H1 (cell line): ENCODE measurements at regions not wholly inside any gene's neighbourhood (a gene's known extent, or its start where the extent isn't known, plus 50 kb on each side); places are given as distances from the start of the nearest gene placed in this dataset.

Experiments
- CTCF ChIA-PET: fragments of 300-600 bp; sonication (Branson Sonifier 250); formaldehyde crosslinking; loops from one replicate; lab custom pipeline; 2021; ENCODE audit not compliant: partially characterized antibody; lab: Charles Lee
- POLR2A ChIA-PET: fragments of 300-600 bp; sonication (Branson Sonifier 250); formaldehyde crosslinking; loops from one replicate; lab custom pipeline; 2021; ENCODE audit warnings: inconsistent platforms; ENCODE audit not compliant: partially characterized antibody; lab: Charles Lee
- DNase-seq, 2 experiments: peaks; one replicate each; pipeline versions ENCODE4 v3.0.0 to v3.0.0-alpha.2; 2010 to 2022; ENCODE audit warnings: low spot score in 2 of 2, low read depth in 1 of 2, mixed read lengths in 1 of 2
- FAIRE-seq: peaks from 2 replicates; lab custom pipeline; 2011; peaks lifted over from hg19 to GRCh38; lab: Jason Lieb, UNC
- H2AFZ ChIP-seq: 2 replicates; pipeline ENCODE4 v1.8.1; 2012; ENCODE audit warnings: low read length, inconsistent platforms
- H2AK5ac ChIP-seq: 2 replicates; pipeline ENCODE4 v1.6.1; 2013; ENCODE audit warnings: low read depth, low read length
- H2BK120ac ChIP-seq: replicated peaks from 2 replicates; pipeline ENCODE3; 2013; ENCODE audit warnings: low read depth, low read length, inconsistent platforms
- H2BK12ac ChIP-seq: 2 replicates; pipeline ENCODE4 v1.6.1; 2013; ENCODE audit warnings: low read depth, low read length
- H2BK15ac ChIP-seq: 2 replicates; pipeline ENCODE4 v1.6.1; 2013; ENCODE audit warnings: low read length
- H2BK20ac ChIP-seq: 2 replicates; pipeline ENCODE4 v1.6.1; 2013; ENCODE audit warnings: low read length
- H2BK5ac ChIP-seq: 2 replicates; pipeline ENCODE4 v1.6.1; 2013; ENCODE audit warnings: low read depth, low read length
- H3K14ac ChIP-seq: 2 replicates; pipeline ENCODE4 v1.6.1; 2013; ENCODE audit warnings: inconsistent platforms; ENCODE audit not compliant: insufficient read length
- H3K18ac ChIP-seq: 2 replicates; pipeline ENCODE4 v1.6.1; 2013; ENCODE audit warnings: low read length; ENCODE audit errors: extremely low read depth
- H3K23ac ChIP-seq: 2 replicates; pipeline ENCODE4 v1.6.1; 2013; ENCODE audit warnings: inconsistent platforms; ENCODE audit not compliant: insufficient read length
- H3K23me2 ChIP-seq: 2 replicates; pipeline ENCODE4 v1.6.1; 2013; ENCODE audit warnings: low read depth, low read length
- H3K27ac ChIP-seq: 2 replicates; pipeline ENCODE4 v1.6.1; 2011; ENCODE audit warnings: low read depth, low read length, inconsistent platforms
- H3K27me3 ChIP-seq, 4 experiments: replicated peaks in 1 of 4; 1 replicate in 1 of 4; 2 replicates in 3 of 4; pipeline versions ENCODE4 v1.6.1 to v1.8.1; 2011 to 2013; ENCODE audit warnings: low read length in 3 of 4, mild to moderate bottlenecking in 3 of 4, inconsistent platforms in 2 of 4, mixed read lengths in 2 of 4, moderate library complexity in 1 of 4; ENCODE audit not compliant: control insufficient read depth in 3 of 4, insufficient read depth in 3 of 4; ENCODE audit errors: extremely low read depth in 1 of 4
- H3K36me3 ChIP-seq, 4 experiments: 2 replicates each; pipeline versions ENCODE4 v1.6.1 to v1.8.1; 2011 to 2013; ENCODE audit warnings: mild to moderate bottlenecking in 4 of 4, low read length in 3 of 4, moderate library complexity in 2 of 4, control low read depth in 1 of 4, inconsistent platforms in 1 of 4; ENCODE audit not compliant: insufficient read depth in 4 of 4, control insufficient read depth in 2 of 4
- H3K4ac ChIP-seq: replicated peaks from 2 replicates; pipeline ENCODE3; 2013; ENCODE audit warnings: low read length, low read depth, mixed read lengths, inconsistent platforms; ENCODE audit not compliant: insufficient read length
- H3K4me1 ChIP-seq, 4 experiments: replicated peaks in 1 of 4; 1 replicate in 1 of 4; 2 replicates in 3 of 4; pipeline versions ENCODE4 v1.6.1 to v1.8.1; 2011 to 2013; ENCODE audit warnings: low read length in 3 of 4, inconsistent platforms in 2 of 4, mixed read lengths in 1 of 4; ENCODE audit not compliant: insufficient read depth in 4 of 4, control insufficient read depth in 3 of 4
- H3K4me2 ChIP-seq, 2 experiments: 2 replicates each; pipeline versions ENCODE4 v1.6.1 to v1.8.1; 2011 to 2013; ENCODE audit warnings: low read depth in 2 of 2, low read length in 2 of 2, control low read depth in 1 of 2, inconsistent platforms in 1 of 2, mild to moderate bottlenecking in 1 of 2; ENCODE audit not compliant: insufficient read depth in 1 of 2
- H3K4me3 ChIP-seq, 4 experiments: fragments of 200-600, 300-600 bp in 1 of 4; sonication (generic), shearing (Covaris generic), sonication (Bioruptor Twin) in 1 of 4; 2 replicates each; pipeline versions ENCODE4 v1.5.1 to v1.8.1; 2011 to 2016; ENCODE audit warnings: low read length in 4 of 4, low read depth in 3 of 4, control low read depth in 2 of 4, inconsistent platforms in 2 of 4, mild to moderate bottlenecking in 2 of 4, mixed read lengths in 1 of 4, moderate library complexity in 1 of 4; ENCODE audit not compliant: insufficient read depth in 2 of 4; ENCODE audit errors: extremely low read depth in 1 of 4
- H3K56ac ChIP-seq: replicated peaks from 2 replicates; pipeline ENCODE3; 2013; ENCODE audit warnings: low read depth, mild to moderate bottlenecking, mixed read lengths, low read length, inconsistent platforms; ENCODE audit not compliant: insufficient read length
- H3K79me1 ChIP-seq: 2 replicates; pipeline ENCODE4 v1.6.1; 2013; ENCODE audit warnings: low read depth, low read length, control low read depth
- H3K79me2 ChIP-seq, 2 experiments: 2 replicates each; pipeline versions ENCODE4 v1.6.1 to v1.8.1; 2012 to 2013; ENCODE audit warnings: low read length in 2 of 2, mild to moderate bottlenecking in 2 of 2, inconsistent platforms in 1 of 2; ENCODE audit not compliant: insufficient read depth in 2 of 2, control insufficient read depth in 1 of 2
- H3K9ac ChIP-seq, 4 experiments: replicated peaks in 1 of 4; 1 replicate in 1 of 4; 2 replicates in 3 of 4; pipeline versions ENCODE4 v1.6.1 to v1.8.1; 2011 to 2013; ENCODE audit warnings: low read depth in 3 of 4, low read length in 3 of 4, control low read depth in 2 of 4, mild to moderate bottlenecking in 2 of 4, moderate library complexity in 2 of 4, inconsistent platforms in 1 of 4; ENCODE audit errors: extremely low read depth in 1 of 4
- H3K9me3 ChIP-seq, 2 experiments: 2 replicates each; pipeline versions ENCODE4 v1.6.1 to v1.8.1; 2012 to 2013; ENCODE audit warnings: mild to moderate bottlenecking in 2 of 2, moderate library complexity in 2 of 2, control low read depth in 1 of 2, inconsistent platforms in 1 of 2, low read depth in 1 of 2, low read length in 1 of 2, mixed read lengths in 1 of 2; ENCODE audit not compliant: insufficient read depth in 2 of 2
- H4K20me1 ChIP-seq, 2 experiments: replicated peaks in 1 of 2; 2 replicates each; pipeline versions ENCODE3 to v1.8.1; 2011 to 2013; ENCODE audit warnings: inconsistent platforms in 2 of 2, low read length in 2 of 2, mild to moderate bottlenecking in 1 of 2; ENCODE audit not compliant: insufficient read depth in 2 of 2, control insufficient read depth in 1 of 2
- H4K5ac ChIP-seq: 2 replicates; pipeline ENCODE4 v1.6.1; 2013; ENCODE audit warnings: low read length, low read depth, mixed read lengths, inconsistent platforms; ENCODE audit not compliant: insufficient read length
- H4K8ac ChIP-seq: 2 replicates; pipeline ENCODE4 v1.8.0; 2013; ENCODE audit warnings: mild to moderate bottlenecking, moderate library complexity, low read length, inconsistent platforms; ENCODE audit not compliant: insufficient read depth; ENCODE audit errors: extremely low read depth
- H4K91ac ChIP-seq: replicated peaks from 2 replicates; pipeline ENCODE3; 2013; ENCODE audit warnings: low read length, mixed read lengths, inconsistent platforms; ENCODE audit not compliant: insufficient read length
- BACH1 ChIP-seq: IDR thresholded peaks from 2 replicates; pipeline ENCODE4 v1.6.1; 2012; ENCODE audit warnings: low read length, improper control_type of control experiment
- POLR2A ChIP-seq, 2 experiments: IDR thresholded peaks; 1 replicate in 1 of 2; 2 replicates in 1 of 2; pipeline ENCODE4 v1.6.1; 2011; ENCODE audit warnings: low read depth in 2 of 2, low read length in 2 of 2, mild to moderate bottlenecking in 2 of 2; ENCODE audit errors: control extremely low read depth in 1 of 2
- SIN3A ChIP-seq, 2 experiments: IDR thresholded peaks in 1 of 2; conservative IDR thresholded peaks in 1 of 2; 2 replicates each; pipeline ENCODE4 v1.6.1; 2011 to 2012; ENCODE audit warnings: low read length in 2 of 2, improper control_type of control experiment in 1 of 2, low read depth in 1 of 2, mild to moderate bottlenecking in 1 of 2
- YY1 ChIP-seq: IDR thresholded peaks from 2 replicates; pipeline ENCODE4 v1.6.1; 2011; ENCODE audit warnings: low read depth, mild to moderate bottlenecking, low read length
- WGBS, 2 experiments: shearing (Covaris generic) in 1 of 2; methylation state at CpG; one replicate each; pipeline versions ENCODE4 v1.1.6 to v1.1.7; 2013 to 2015; ENCODE audit warnings: low lambda C conversion rate in 2 of 2, mixed read lengths in 2 of 2, inconsistent platforms in 1 of 2, low coverage in 1 of 2, missing lambda C conversion rate in 1 of 2; ENCODE audit not compliant: insufficient replicate concordance in 2 of 2, insufficient coverage in 1 of 2, insufficient read length in 1 of 2; ENCODE audit errors: extremely low coverage in 1 of 2, missing lambda C conversion rate in 1 of 2; 5-methylcytosine and 5-hydroxymethylcytosine counted together

- Histone ChIP-seq H2BK5ac (no peak overlapping the region), H3K4ac (no peak overlapping the region), H4K5ac (no peak overlapping the region), H2AFZ (no peak overlapping the region), H3K23me2 (no peaks in the 10 kb centered on the region), H3K18ac (no peak overlapping the region), H3K14ac (no peak overlapping the region), H3K79me2 (no peaks in the 10 kb centered on the region), H3K79me1 (no peaks in the 10 kb centered on the region), H2BK15ac (no peak overlapping the region; the same call in 1 of the 2 replicates), H3K4me3 (no peak overlapping the region), H4K8ac (no peak overlapping the region), H2BK12ac (no peak overlapping the region), H3K9ac (no peak overlapping the region), H3K36me3 (no peaks in the 10 kb centered on the region), H2BK20ac (no peak overlapping the region), H3K23ac (no peak overlapping the region), H3K27me3 (no peaks in the 10 kb centered on the region), H3K9me3 (no peaks in the 10 kb centered on the region), H3K4me1 (no peaks in the 10 kb centered on the region; a peak in 3 of 7 replicates), H2AK5ac (no peak overlapping the region), H4K20me1 (no peaks in the 10 kb centered on the region), H3K56ac (no peak overlapping the region), H3K4me2 (no peak overlapping the region), H2BK120ac (no peak overlapping the region), H3K27ac (no peak overlapping the region), H4K91ac (no peak overlapping the region)
- ChIA-PET POLR2A (no interaction called here), CTCF (interaction anchor here (0.8 to 2.1 kb wide), 3 partner anchors 8 to 29 kb away, joined by 3 to 4 read pairs (median 4); no protein-coding TSS in a partner anchor)
- DNase-seq (no peak), FAIRE-seq (no peak)
- 94% methylated on average over 9 of the region's 17 CpGs; no CpG with 5 or more reads in 1 of the 2 experiments for WGBS, 2 experiments
- no peak for TF ChIP-seq BACH1
- no peak for TF ChIP-seq SIN3A (conservative IDR thresholded peaks at IDR 0.05 in 1 of 2, IDR thresholded peaks at IDR 0.05 in 1 of 2; ENCODE audit: low read depth in 1 of 2, low read length in 2 of 2)
- no peak for TF ChIP-seq YY1
- no peak for TF ChIP-seq POLR2A (IDR thresholded peaks at IDR 0.05; ENCODE audit: control extremely low read depth in 1 of 2, low read depth in 2 of 2, low read length in 2 of 2)
Observed at GRCh38 chr9:135375001-135375400, 104.6 kb upstream of the PPP1R26 start.
